ENCODE measurements at regions not wholly inside any gene's neighbourhood (a gene's known extent, or its start where the extent isn't known, plus 50 kb on each side); places are given as distances from the start of the nearest gene placed in this dataset.

DNA sequence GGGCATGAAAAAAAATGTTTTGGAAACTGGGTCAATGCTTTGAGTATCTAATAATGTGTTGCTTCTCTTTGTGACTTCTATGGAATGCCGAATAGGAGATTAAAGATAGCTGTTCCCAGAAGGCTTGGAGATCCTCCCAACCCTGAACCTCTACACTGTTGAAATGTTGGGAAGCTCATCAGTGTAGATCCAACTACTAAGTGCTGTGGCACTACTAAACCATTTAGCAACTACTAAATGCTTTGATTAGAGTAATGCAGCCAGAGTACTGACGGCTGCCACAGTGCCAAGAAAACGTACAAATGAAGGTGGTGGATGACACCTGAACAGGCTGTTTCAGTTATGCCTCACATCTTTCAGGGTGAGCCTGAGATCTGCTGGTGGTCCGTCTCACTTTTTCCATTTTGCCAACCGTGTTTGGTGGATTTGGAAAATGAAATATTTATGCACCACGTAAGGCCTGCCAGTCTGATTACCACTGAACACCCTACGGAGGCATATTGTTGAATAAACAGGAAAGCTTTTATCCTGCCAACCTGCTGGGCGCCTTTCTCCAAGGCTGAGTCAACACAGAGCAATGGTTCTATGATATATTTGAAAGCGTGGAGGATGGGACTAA is 938.0 kb upstream of the FLRT2 start:
- H3K4me3 ChIP-seq (ENCODE audit: low read length in 2 of 2), result no peak overlapping the region
- no peaks in the 10 kb centered on the region for H3K4me1 ChIP-seq (ENCODE audit: control insufficient read depth in 2 of 2, insufficient read depth in 2 of 2, low read length in 2 of 2)
- no peak overlapping the region for H3K27ac ChIP-seq (ENCODE audit: low read depth in 1 of 2, low read length in 1 of 2)
- H3K36me3 ChIP-seq (ENCODE audit: control insufficient read depth in 2 of 2, insufficient read depth in 2 of 2, low read length in 1 of 2), result no peaks in the 10 kb centered on the region
- 93% methylated on average over 9 of the region's 9 CpGs for WGBS
- H3K27me3 ChIP-seq (ENCODE audit: control insufficient read depth in 2 of 2, insufficient read depth in 1 of 2, low read length in 1 of 2), result no peaks in the 10 kb centered on the region
- no peak for DNase-seq (ENCODE audit: low read depth in 6 of 9, low spot score in 9 of 9)
- no peaks in the 10 kb centered on the region for H3K9me3 ChIP-seq (ENCODE audit: control insufficient read depth in 2 of 2, insufficient read depth in 1 of 2, low read length in 1 of 2)

DNA sequence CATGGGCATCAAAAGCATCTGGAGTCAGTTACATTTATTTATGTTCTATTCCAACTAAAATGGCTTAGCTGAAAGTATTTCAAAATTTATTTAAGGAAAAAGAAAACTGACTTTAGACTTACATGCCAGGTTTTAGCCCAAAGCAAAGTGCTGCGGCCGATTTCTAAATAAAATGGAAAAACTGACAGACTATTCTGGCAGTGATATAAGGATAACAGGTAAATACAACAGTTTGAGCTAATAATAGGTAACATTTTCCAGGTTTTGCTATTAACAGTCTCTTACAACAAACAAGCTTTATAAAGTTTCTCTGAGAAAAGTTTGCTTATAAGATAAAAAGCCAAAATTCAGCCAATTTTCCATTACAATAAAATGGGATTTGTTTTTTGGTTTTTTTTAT is 937.2 kb upstream of the FLRT2 start:
- H3K9me3 ChIP-seq (ENCODE audit: control insufficient read depth in 2 of 2, insufficient read depth in 1 of 2, low read length in 1 of 2), result no peaks in the 10 kb centered on the region
- no peak for DNase-seq (ENCODE audit: low read depth in 6 of 9, low spot score in 9 of 9)
- no peak overlapping the region for H3K27ac ChIP-seq (ENCODE audit: low read depth in 1 of 2, low read length in 1 of 2)
- WGBS, result 97% methylated on average over 2 of the region's 2 CpGs
- no peaks in the 10 kb centered on the region for H3K4me1 ChIP-seq (ENCODE audit: control insufficient read depth in 2 of 2, insufficient read depth in 2 of 2, low read length in 2 of 2)
- H3K4me3 ChIP-seq (ENCODE audit: low read length in 2 of 2), result no peak overlapping the region
- no peaks in the 10 kb centered on the region for H3K36me3 ChIP-seq (ENCODE audit: control insufficient read depth in 2 of 2, insufficient read depth in 2 of 2, low read length in 1 of 2)
- no peaks in the 10 kb centered on the region for H3K27me3 ChIP-seq (ENCODE audit: control insufficient read depth in 2 of 2, insufficient read depth in 1 of 2, low read length in 1 of 2)

DNA sequence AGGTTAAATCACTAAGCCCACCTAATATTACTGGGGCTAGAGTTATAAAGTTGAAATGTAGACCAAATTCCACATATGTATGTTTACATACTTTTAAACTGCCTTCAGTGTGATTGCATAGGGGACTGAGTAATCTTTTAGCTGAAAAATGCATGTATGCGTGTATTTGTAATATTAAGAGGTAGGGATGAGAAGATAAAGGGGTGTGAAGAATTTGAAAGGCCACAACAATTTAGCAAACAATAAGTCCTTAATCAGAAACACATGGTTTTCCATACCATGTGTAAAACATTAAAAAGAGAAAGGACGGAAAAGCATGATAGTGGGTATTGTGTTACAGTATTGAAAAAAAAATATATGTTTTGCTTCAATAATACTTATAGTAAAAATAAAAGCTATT is 919.9 kb upstream of the FLRT2 start:
- Histone ChIP-seq H3K27ac (ENCODE audit: low read depth in 1 of 2, low read length in 1 of 2) (no peak overlapping the region), H3K4me3 (ENCODE audit: low read length in 2 of 2) (no peak overlapping the region), H3K9me3 (ENCODE audit: control insufficient read depth in 2 of 2, insufficient read depth in 1 of 2, low read length in 1 of 2) (no peaks in the 10 kb centered on the region), H3K27me3 (ENCODE audit: control insufficient read depth in 2 of 2, insufficient read depth in 1 of 2, low read length in 1 of 2) (no peaks in the 10 kb centered on the region), H3K36me3 (ENCODE audit: control insufficient read depth in 2 of 2, insufficient read depth in 2 of 2, low read length in 1 of 2) (no peaks in the 10 kb centered on the region), H3K4me1 (ENCODE audit: control insufficient read depth in 2 of 2, insufficient read depth in 2 of 2, low read length in 2 of 2) (no peaks in the 10 kb centered on the region)
- no peak for DNase-seq (ENCODE audit: low read depth in 6 of 9, low spot score in 9 of 9)
- 97% methylated on average over 2 of the region's 2 CpGs for WGBS

DNA sequence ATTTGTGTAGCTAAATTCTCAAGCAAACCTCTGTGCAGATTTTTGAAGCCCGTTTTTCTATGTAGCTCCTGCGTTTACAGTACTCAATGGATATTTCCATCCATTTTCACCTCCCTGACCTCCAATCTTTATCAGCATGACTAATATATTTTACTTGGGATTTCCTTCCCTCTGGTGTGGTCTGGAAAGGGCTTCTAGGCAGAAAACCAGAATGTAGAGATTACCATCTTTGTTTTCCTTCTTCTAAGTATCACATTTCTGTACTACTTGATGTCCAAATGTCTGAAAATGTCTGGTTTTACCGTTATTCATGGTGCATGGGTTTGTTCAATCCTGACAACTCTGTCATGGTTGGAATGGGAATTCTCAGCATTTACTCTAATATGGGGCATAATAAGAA is 907.6 kb upstream of the FLRT2 start:
- Histone ChIP-seq H3K27me3 (ENCODE audit: control insufficient read depth in 2 of 2, insufficient read depth in 1 of 2, low read length in 1 of 2) (no peaks in the 10 kb centered on the region), H3K4me3 (ENCODE audit: low read length in 2 of 2) (no peak overlapping the region), H3K4me1 (ENCODE audit: control insufficient read depth in 2 of 2, insufficient read depth in 2 of 2, low read length in 2 of 2) (no peaks in the 10 kb centered on the region), H3K36me3 (ENCODE audit: control insufficient read depth in 2 of 2, insufficient read depth in 2 of 2, low read length in 1 of 2) (no peaks in the 10 kb centered on the region), H3K27ac (ENCODE audit: low read depth in 1 of 2, low read length in 1 of 2) (no peak overlapping the region), H3K9me3 (ENCODE audit: control insufficient read depth in 2 of 2, insufficient read depth in 1 of 2, low read length in 1 of 2) (no peaks in the 10 kb centered on the region)
- WGBS, result 72% methylated on average over 3 of the region's 3 CpGs
- no peak for DNase-seq (ENCODE audit: low read depth in 6 of 9, low spot score in 9 of 9)

DNA sequence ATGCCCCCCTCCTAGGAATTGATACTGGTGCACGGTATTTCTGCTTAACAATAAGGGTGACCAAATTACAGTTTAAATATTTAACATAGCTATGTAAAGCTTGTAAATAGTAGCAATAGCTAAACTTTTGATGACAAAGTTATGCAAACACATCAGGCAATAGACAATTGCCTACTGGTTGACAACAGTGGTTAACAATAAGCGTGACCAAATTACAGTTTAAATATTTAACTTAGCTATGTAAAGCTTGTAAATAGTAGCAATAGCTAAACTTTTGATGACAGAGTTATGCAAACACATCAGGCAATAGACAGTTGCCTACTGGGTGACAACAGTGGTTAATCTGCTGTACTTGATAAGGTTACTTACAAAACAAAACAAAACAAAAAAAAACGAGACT is 886.5 kb upstream of the FLRT2 start:
- H3K9me3 ChIP-seq (ENCODE audit: control insufficient read depth in 2 of 2, insufficient read depth in 1 of 2, low read length in 1 of 2), result no peaks in the 10 kb centered on the region
- H3K4me1 ChIP-seq (ENCODE audit: control insufficient read depth in 2 of 2, insufficient read depth in 2 of 2, low read length in 2 of 2), result no peaks in the 10 kb centered on the region
- H3K27ac ChIP-seq (ENCODE audit: low read depth in 1 of 2, low read length in 1 of 2), result no peak overlapping the region
- H3K4me3 ChIP-seq (ENCODE audit: low read length in 2 of 2), result no peak overlapping the region
- no peaks in the 10 kb centered on the region for H3K36me3 ChIP-seq (ENCODE audit: control insufficient read depth in 2 of 2, insufficient read depth in 2 of 2, low read length in 1 of 2)
- H3K27me3 ChIP-seq (ENCODE audit: control insufficient read depth in 2 of 2, insufficient read depth in 1 of 2, low read length in 1 of 2), result no peaks in the 10 kb centered on the region
- WGBS, result 88% methylated on average over 3 of the region's 3 CpGs
- no peak for DNase-seq (ENCODE audit: low read depth in 6 of 9, low spot score in 9 of 9)

DNA sequence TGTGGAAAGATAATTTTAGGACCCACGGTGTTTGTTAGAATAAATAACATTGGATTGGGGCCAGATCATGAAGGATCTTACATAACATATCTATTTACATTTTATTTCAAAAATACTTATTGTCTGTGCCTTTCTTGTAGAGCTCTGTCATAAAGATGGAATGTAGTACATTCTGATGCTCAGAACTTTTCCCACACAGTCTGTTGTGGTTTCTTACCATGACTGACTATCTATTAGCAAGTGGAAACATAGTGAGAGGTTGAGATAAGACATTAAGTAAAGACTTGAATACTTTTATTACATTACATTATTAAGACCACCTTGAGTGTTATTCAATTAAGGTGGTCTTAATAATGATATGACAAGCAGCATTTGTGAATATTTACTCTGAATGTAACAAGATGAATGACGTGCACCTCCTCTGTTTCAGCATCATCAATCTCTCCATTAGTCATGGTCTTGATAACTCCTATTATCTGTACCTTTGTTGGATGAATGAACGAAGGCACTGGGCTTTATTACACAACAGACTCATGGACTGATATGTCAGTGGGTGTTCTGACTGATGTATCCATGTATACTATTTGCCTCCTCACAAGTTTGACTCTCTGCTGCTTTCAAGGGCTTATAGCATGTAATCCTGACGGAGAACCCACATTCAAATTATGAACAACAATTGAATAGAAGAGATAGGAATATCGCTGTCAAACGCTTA is 883.0 kb upstream of the FLRT2 start:
- Histone ChIP-seq H3K4me3 (ENCODE audit: low read length in 2 of 2) (no peak overlapping the region), H3K27me3 (ENCODE audit: control insufficient read depth in 2 of 2, insufficient read depth in 1 of 2, low read length in 1 of 2) (no peaks in the 10 kb centered on the region), H3K36me3 (ENCODE audit: control insufficient read depth in 2 of 2, insufficient read depth in 2 of 2, low read length in 1 of 2) (no peaks in the 10 kb centered on the region), H3K27ac (ENCODE audit: low read depth in 1 of 2, low read length in 1 of 2) (no peak overlapping the region), H3K4me1 (ENCODE audit: control insufficient read depth in 2 of 2, insufficient read depth in 2 of 2, low read length in 2 of 2) (no peaks in the 10 kb centered on the region), H3K9me3 (ENCODE audit: control insufficient read depth in 2 of 2, insufficient read depth in 1 of 2, low read length in 1 of 2) (no peaks in the 10 kb centered on the region)
- 82% methylated on average over 6 of the region's 6 CpGs for WGBS
- no peak for DNase-seq (ENCODE audit: low read depth in 6 of 9, low spot score in 9 of 9)

DNA sequence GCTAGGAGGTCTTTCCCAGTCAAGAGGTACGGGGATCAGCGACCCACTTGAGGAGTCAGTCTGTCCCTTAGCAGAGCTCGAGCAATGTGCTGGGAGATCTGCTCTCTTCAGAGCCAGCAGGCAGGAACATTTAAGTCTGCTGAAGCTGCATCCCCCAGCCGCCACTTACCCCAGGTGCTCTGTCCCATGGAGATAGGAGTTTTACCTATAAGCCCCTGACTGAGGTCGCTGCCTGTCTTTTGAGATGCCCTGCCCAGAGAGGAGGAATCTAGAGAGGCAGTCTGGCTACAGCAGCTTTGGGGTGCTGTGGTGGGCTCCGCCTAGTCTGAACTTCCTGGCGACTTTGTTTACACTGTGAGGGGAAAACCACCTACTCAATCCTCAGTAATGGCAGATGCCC is 874.9 kb upstream of the FLRT2 start:
- Histone ChIP-seq H3K4me3 (ENCODE audit: low read length in 2 of 2) (no peak overlapping the region), H3K27me3 (ENCODE audit: control insufficient read depth in 2 of 2, insufficient read depth in 1 of 2, low read length in 1 of 2) (no peaks in the 10 kb centered on the region), H3K36me3 (ENCODE audit: control insufficient read depth in 2 of 2, insufficient read depth in 2 of 2, low read length in 1 of 2) (no peaks in the 10 kb centered on the region), H3K4me1 (ENCODE audit: control insufficient read depth in 2 of 2, insufficient read depth in 2 of 2, low read length in 2 of 2) (no peaks in the 10 kb centered on the region), H3K9me3 (ENCODE audit: control insufficient read depth in 2 of 2, insufficient read depth in 1 of 2, low read length in 1 of 2) (peaks cover 0 to 4% of the 10 kb centered on the region in 2 donors), H3K27ac (ENCODE audit: low read depth in 1 of 2, low read length in 1 of 2) (no peak overlapping the region)
- no peak for DNase-seq (ENCODE audit: low read depth in 6 of 9, low spot score in 9 of 9)
- WGBS, result 93% methylated on average over 7 of the region's 7 CpGs

DNA sequence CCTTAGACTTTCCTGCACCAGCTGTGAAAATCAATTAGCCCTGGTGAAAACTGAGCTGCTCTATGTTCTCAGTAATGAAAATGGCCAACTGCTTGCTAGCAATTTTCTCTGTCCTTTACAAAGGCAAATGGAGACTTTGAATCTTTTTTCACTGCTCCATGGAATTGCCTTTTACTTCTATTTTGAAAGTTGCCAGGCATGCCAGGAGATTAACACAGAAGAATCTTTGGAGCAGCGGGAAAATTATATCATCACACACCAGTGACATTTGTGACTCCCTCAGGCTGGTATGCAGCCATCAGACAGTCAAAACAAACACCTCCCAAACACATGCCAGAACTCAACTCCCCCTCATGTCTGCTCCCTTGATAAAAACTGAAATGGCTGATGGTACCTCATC is 872.0 kb upstream of the FLRT2 start:
- Histone ChIP-seq H3K4me3 (ENCODE audit: low read length in 2 of 2) (no peak overlapping the region), H3K27ac (ENCODE audit: low read depth in 1 of 2, low read length in 1 of 2) (no peak overlapping the region), H3K36me3 (ENCODE audit: control insufficient read depth in 2 of 2, insufficient read depth in 2 of 2, low read length in 1 of 2) (no peaks in the 10 kb centered on the region), H3K4me1 (ENCODE audit: control insufficient read depth in 2 of 2, insufficient read depth in 2 of 2, low read length in 2 of 2) (no peaks in the 10 kb centered on the region), H3K27me3 (ENCODE audit: control insufficient read depth in 2 of 2, insufficient read depth in 1 of 2, low read length in 1 of 2) (no peaks in the 10 kb centered on the region), H3K9me3 (ENCODE audit: control insufficient read depth in 2 of 2, insufficient read depth in 1 of 2, low read length in 1 of 2) (peaks cover 0 to 4% of the 10 kb centered on the region in 2 donors)
- WGBS, result 79% methylated on average over 1 of the region's 1 CpG
- DNase-seq (ENCODE audit: low read depth in 6 of 9, low spot score in 9 of 9), result no peak

DNA sequence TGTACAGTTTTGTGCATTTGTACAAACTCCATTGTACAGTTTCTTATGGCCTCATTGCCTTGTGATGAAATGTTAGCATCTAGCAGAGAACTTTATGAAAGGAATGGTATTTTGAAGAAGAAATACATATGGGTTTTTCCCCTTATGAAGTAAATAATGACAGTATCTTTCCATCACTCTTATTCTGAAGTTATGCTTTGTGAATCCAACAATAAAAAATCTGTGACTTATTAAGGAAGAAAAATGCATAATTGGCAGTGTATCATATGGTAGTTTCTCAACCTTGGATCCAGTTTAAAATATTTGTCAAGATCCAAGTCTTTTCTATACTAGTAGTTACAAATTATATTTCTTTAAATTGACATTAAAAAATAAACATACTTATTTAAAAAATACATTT is 859.1 kb upstream of the FLRT2 start:
- no peaks in the 10 kb centered on the region for H3K27me3 ChIP-seq (ENCODE audit: control insufficient read depth in 2 of 2, insufficient read depth in 1 of 2, low read length in 1 of 2)
- DNase-seq (ENCODE audit: low read depth in 6 of 9, low spot score in 9 of 9), result no peak
- H3K27ac ChIP-seq (ENCODE audit: low read depth in 1 of 2, low read length in 1 of 2), result no peak overlapping the region
- no peaks in the 10 kb centered on the region for H3K4me1 ChIP-seq (ENCODE audit: control insufficient read depth in 2 of 2, insufficient read depth in 2 of 2, low read length in 2 of 2)
- H3K9me3 ChIP-seq (ENCODE audit: control insufficient read depth in 2 of 2, insufficient read depth in 1 of 2, low read length in 1 of 2), result peaks cover 0 to 3% of the 10 kb centered on the region in 2 donors
- no peaks in the 10 kb centered on the region for H3K36me3 ChIP-seq (ENCODE audit: control insufficient read depth in 2 of 2, insufficient read depth in 2 of 2, low read length in 1 of 2)
- no peak overlapping the region for H3K4me3 ChIP-seq (ENCODE audit: low read length in 2 of 2)

Data from thymus (tissue), 11 donors.